GM18507 (cell line): ENCODE measurements at regions not wholly inside any gene's neighbourhood (a gene's known extent, or its start where the extent isn't known, plus 50 kb on each side); places are given as distances from the start of the nearest gene placed in this dataset.

ENCODE experiments used
- DNase-seq: peaks from one replicate; pipeline ENCODE4 v3.0.0; 2011; ENCODE audit warnings: low read depth; ENCODE audit not compliant: insufficient read length; ENCODE audit errors: extremely low spot score
- FAIRE-seq: peaks from 2 replicates; lab custom pipeline; 2011; peaks lifted over from hg19 to GRCh38; lab: Jason Lieb, UNC

DNA sequence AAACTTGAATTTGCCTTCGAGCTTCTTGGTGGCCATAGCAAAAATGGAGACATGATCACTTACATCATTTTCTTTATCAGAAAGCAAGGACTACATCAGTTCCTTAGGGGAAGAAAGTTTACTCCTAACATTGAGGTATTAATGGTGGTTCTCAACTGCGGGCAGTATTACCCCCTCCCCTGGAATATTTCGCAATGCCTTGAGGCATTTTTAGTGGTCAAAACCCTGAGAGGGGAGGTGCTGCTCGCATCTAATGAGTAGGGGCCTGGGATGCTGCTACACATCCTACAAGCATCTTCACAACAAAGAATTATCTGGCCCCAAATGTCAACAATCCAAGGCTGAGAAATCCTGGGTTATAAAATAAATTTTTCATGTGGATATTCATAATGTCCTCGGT is 222.2 kb upstream of the TSHZ2 start:
- no peak for FAIRE-seq
- DNase-seq = no peak

DNA sequence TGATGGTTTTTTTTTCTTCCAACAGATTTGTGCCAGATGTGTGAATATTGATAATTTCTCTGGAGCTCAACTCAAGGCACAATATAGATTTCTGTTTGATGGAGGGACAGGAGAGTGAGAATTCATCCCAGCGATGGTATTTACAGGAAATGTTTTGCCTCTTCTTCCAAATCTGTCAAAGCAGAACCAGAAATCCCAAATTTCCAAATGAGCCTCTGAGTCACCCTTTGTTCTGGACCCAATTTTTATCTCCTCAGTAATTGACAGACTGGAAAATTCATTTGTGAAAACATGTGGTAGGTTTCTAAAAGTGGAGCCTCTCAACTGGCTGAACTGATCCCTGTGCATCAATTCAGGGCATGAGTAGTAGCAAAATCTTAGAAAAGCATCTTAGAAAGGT is 223.2 kb upstream of the TSHZ2 start:
- FAIRE-seq = no peak
- no peak for DNase-seq

- no peak for DNase-seq
- no peak for FAIRE-seq
Measured at GRCh38 chr20:52748285-52748932, 223.7 kb upstream of the TSHZ2 start.

GRCh38 chr20:52747845-52748284 is 224.3 kb upstream of the TSHZ2 start:
- DNase-seq = no peak
- no peak for FAIRE-seq

DNA sequence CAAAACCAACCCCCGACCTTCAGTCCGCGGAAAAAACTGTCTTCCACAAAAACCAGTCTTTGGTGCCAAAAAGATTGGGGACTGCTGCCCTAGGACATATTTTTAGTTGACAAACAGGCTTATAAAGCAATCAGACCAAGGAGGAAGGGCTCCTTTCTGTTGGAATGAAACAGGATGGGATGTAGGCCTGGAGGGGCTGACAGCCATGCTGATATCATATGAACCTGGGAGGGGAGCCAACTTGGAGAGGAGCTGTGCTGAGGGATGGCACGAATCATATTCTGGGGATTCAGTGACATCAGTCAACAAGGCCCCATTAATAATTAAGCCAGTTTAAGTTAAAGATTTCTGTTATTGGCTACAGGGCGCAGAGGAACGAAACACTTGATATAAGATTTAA is 225.4 kb upstream of the TSHZ2 start:
- DNase-seq (no peak), FAIRE-seq (no peak)

DNA sequence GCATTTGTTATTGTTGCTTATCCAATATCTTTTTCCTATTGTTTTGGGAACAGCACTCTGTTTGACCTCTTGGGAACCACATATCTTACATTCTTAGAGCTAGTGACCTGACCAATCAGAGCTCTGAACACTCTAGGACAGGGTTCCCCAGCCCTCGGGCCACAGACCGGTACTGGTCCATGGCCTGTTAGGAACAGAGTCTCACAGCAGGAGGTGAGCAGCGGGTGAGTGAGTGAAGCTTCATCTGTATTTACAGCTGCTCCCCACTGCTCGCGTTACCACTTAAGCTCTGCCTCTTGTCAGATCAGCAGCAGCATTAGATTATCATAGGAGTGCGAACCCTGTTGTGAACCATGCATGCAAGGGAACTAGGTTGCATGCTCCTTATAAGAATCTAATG is 226.0 kb upstream of the TSHZ2 start:
- DNase-seq (no peak), FAIRE-seq (no peak)

DNA sequence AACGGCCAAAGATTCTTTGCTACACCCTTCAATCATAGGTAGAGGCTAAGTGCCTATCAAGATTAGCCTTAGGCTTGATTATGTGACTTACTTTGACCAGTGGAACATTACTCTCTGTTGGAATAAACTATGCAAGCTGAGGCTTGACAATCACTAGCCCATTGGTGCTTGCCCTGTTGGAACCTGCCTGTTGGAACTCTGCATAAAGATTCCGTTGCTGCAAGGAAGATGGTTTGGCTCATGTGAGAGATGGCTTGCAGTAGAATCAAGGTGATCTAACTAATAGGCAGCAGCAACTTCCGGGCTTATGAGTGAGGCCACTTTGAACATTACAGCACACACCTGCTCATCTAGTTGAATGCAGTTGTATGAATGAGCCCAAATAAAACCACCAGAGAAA is 227.7 kb upstream of the TSHZ2 start:
- FAIRE-seq = no peak
- no peak for DNase-seq

DNA sequence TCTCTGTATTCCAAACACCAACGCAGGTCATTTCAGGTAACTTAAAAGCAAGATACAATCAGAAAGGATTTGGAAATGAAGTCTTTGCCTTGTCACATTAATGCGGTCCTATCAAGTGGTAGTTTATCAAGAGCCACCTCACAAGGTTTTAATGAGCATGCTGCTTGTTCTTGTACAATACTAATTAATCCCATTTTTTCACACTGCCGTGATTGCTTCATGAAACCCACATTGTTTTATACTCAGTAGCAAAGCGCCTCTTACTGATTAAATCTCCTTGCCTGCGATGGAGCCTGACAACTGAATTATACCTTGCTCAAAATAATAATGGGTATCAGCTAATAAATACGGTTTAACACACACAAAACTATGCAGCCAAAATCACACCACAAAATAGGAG is 234.1 kb upstream of the TSHZ2 start:
- DNase-seq = no peak
- FAIRE-seq = no peak

DNA sequence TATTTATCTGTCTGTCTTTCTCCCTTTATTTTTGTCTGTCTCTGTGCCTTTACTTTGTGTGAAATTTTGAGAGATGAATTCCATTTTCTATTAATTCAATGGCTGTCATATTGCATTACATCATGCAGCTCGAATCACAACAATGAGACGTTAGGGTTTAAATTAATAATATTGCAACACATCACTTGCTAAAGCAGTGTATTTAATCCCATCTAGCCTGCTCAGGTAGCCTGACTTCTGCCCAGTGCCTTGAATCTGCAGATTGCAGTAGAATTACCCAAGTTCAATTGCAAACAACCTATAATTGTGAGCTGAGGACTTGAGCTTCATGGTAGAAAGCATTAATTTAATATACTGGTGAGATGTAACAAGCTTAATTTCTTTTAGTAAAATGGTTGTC is 235.7 kb upstream of the TSHZ2 start:
- FAIRE-seq = no peak
- no peak for DNase-seq

DNA sequence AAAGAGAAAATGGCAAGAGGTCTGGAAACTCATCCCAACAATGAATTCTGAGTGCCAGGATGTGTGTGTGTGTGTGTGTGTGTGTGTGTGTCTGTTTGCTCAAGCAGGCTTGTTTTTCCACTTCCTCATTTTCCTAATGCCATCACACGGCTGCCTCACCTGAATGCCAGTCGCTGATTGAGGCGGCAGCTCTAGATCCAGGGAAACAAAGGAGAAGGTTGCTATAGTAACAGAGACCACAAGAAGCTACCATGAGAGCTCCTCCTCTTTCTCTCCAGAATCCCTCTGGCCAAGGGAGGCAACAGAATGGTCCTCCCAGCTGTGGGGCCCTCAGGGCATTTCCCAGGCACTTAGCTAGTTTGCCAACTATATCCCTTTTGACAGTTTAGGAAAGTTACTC is 241.1 kb upstream of the TSHZ2 start:
- no peak for FAIRE-seq
- DNase-seq = no peak

DNA sequence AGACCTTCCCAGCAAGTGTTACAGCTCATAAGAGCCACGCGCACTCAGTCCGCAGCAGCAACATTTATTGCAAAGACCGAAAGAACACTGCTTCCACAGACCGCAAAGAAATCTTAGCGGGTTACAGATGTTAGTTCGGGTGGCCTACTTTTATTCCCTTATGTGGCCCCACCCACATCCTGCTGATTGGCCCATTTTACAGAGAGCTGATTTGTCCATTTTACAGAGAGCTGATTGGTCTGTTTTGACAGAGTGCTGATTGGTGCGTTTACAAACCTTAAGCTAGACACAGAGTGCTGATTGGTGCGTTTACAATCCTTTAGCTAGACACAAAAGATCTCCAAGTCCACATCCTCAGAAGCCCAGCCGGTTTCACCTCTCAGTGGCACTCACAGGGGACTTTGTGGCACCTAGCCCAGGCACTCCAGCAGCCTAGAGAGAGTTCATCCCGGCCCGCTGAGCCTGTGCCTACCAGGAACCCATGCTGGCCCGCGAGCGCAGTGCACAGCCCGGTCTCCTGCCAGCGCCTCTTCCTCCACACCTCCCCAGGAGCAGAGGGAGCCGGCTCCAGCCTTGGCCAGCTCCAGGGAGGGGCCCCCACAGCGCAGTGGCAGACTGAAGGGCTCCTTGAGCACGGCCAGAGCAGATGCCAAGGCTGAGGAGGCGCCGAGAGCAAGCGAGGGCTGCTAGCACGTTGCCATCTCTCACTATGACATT is 244.3 kb upstream of the TSHZ2 start:
- FAIRE-seq (no peak), DNase-seq (no peak)

- FAIRE-seq (no peak), DNase-seq (no peak)
Measured at GRCh38 chr20:52724541-52724940, 247.6 kb upstream of the TSHZ2 start.

GRCh38 chr20:52722926-52723688 is 249.1 kb upstream of the TSHZ2 start:
- FAIRE-seq = no peak
- no peak for DNase-seq

DNA sequence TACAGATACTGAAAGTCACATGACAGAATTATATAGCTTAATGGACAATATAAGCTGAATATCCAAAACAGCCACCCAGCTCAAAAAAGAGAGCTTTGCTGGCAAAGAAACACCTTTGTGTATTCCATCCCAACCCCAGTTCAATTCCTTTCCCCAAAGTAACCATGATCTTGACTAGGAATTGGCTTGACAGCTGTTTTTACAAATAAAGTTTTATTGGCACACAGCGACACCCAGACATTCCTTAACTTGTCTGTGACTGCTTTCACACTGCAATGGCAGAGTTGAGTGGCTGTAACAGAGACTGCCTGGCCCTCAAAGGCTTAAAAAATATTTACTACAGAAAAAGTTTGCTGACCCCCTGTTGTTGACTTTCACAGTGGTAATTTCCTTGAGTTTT is 264.0 kb upstream of the TSHZ2 start:
- FAIRE-seq (no peak), DNase-seq (no peak)

GRCh38 chr20:52704553-52704952 is 267.6 kb upstream of the TSHZ2 start:
- FAIRE-seq (no peak), DNase-seq (no peak)

DNA sequence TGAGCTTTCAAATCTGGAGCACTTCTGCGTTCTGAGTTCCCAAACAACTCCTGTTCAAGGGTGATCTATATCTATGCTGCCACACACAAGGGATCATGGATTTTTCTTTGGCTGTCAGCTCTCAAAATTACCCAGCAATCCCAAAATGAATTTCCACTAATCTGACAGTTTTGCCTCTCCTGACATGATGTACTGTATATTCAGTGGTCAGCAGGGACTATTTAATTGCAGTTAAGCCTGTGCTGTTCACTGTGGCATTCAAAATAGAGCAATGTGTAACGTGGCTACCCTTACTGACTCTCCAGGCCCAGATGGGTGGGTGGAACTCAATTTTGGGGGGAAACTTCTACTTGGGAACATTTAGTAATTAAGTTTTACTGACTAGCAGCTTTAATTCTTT is 283.8 kb upstream of the TSHZ2 start:
- DNase-seq (no peak), FAIRE-seq (no peak)

- no peak for FAIRE-seq
- no peak for DNase-seq
Measured at GRCh38 chr20:52684905-52685304, 287.3 kb upstream of the TSHZ2 start.

DNA sequence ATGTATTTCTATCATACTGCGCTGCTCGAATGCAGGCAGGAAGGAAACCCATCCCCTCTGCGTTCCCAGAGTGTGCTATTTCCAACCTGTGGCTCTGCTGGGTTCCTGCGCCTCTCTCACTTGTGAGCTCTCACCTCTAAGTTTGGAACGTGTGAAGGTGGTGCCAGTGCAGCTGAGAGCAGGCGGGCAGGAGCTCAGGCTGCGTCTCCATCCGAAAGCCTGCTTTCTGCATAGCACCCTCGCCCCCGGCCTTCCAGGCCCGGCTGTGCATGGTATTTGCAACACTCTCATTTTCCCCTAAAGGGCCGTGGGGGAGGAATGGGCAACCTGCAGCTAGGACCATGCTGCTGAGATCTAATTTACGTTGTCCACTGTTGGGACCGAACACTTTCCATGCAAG is 288.0 kb upstream of the TSHZ2 start:
- DNase-seq (no peak), FAIRE-seq (no peak)

GRCh38 chr20:52683761-52684160 is 288.4 kb upstream of the TSHZ2 start:
- FAIRE-seq (no peak), DNase-seq (no peak)

DNA sequence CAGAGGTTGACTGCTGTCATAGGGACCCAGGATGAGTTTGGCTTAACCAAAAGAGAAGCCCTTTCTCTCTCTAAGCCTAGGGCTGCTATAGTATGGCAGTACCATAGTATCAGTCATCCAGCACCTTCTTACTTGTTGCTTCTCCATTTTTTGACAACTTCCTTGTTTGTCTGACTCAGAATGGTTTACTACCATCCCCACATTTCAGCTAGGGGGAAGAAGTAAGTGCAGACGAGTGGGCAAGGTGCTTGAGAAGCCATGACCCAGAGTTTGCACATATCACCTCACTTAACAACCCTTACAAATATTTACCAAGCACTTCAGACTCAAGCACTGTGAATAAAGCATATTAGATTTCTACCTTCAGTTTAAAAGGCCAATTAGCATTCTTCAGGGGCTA is 289.9 kb upstream of the TSHZ2 start:
- no peak for FAIRE-seq
- DNase-seq = no peak

DNA sequence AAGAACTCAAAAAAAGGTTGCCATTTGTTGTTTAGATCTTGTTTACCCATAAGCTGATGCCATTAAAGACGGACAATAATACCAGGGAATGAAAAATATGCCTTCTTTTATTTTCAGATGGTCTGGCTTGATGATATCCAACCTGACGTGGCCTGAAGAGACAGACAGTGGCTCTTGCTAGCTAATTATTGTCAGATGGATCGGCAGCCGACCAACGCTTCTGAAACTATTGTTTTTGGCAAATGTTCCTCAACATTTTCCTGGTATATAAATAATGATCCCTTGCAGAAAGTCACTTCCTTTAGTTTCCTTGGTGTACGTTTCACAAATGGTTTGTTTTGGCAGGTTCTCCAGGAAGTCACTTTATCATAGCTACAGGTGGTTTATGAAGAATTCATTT is 290.9 kb upstream of the TSHZ2 start:
- no peak for DNase-seq
- FAIRE-seq = no peak
